Kidney (tissue), 13 donors: ENCODE measurements at regions not wholly inside any gene's neighbourhood (a gene's known extent, or its start where the extent isn't known, plus 50 kb on each side); places are given as distances from the start of the nearest gene placed in this dataset.
A peak's percentile ranks its signal among the peaks of the same experiment; 100 is the strongest.

Experiments used
- DNase-seq, 5 donors: peaks; one replicate each; pipeline ENCODE4 v3.0.0-alpha.2; 2013 to 2020
- FAIRE-seq: peaks from 2 replicates; lab custom pipeline; 2012; peaks lifted over from hg19 to GRCh38; lab: Jason Lieb, UNC
- H3K27ac ChIP-seq, 2 donors: one replicate each; pipeline ENCODE4 v1.7.0; 2013; ENCODE audit warnings: low read depth in 2 of 2, low read length in 2 of 2, inconsistent platforms in 1 of 2
- H3K27me3 ChIP-seq: one replicate; pipeline ENCODE4 v1.7.1; 2013; ENCODE audit warnings: low read length, inconsistent platforms; ENCODE audit not compliant: control insufficient read depth, insufficient read depth
- H3K36me3 ChIP-seq, 3 donors: one replicate each; pipeline versions ENCODE4 v1.7.0 to v1.7.1; 2013; ENCODE audit warnings: low read length in 3 of 3, control low read depth in 1 of 3, inconsistent platforms in 1 of 3; ENCODE audit not compliant: insufficient read depth in 3 of 3, control insufficient read depth in 2 of 3
- H3K4me1 ChIP-seq, 3 donors: one replicate each; pipeline versions ENCODE4 v1.7.0 to v1.7.1; 2013; ENCODE audit warnings: low read length in 3 of 3, inconsistent platforms in 1 of 3, low read depth in 1 of 3; ENCODE audit not compliant: control insufficient read depth in 2 of 3, insufficient read depth in 2 of 3
- H3K4me3 ChIP-seq, 3 donors: one replicate each; pipeline versions ENCODE4 v1.7.0 to v1.8.1; 2013; ENCODE audit warnings: low read length in 3 of 3, control low read depth in 1 of 3, inconsistent platforms in 1 of 3
- H3K9ac ChIP-seq, 3 donors: one replicate each; pipeline versions ENCODE4 v1.7.0 to v1.7.1; 2013; ENCODE audit warnings: low read length in 3 of 3, control low read depth in 1 of 3, inconsistent platforms in 1 of 3
- H3K9me3 ChIP-seq, 3 donors: one replicate each; pipeline versions ENCODE4 v1.7.0 to v1.7.1; 2013; ENCODE audit warnings: low read length in 3 of 3, control low read depth in 1 of 3, inconsistent platforms in 1 of 3; ENCODE audit not compliant: control insufficient read depth in 2 of 3, insufficient read depth in 1 of 3
- CTCF ChIP-seq: IDR thresholded peaks from 3 replicates; pipeline ENCODE4 v1.5.1; 2012; ENCODE audit warnings: mild to moderate bottlenecking, moderate library complexity, borderline replicate concordance; ENCODE audit not compliant: insufficient read depth; ENCODE audit errors: extremely low read depth
- intact Hi-C: fragments of 100-400 bp; cut with DNase I; formaldehyde crosslinking; loops from one replicate; pipeline ENCODE4 v1.11.1; 2022
- donor health status: control.
- donor health status: control.
- donor health status: control.
- donor health status: control.
- donor health status: control.
- donor health status: DM: yes; HTN: yes; CAD: no.
- donor health status: Normal renal cell carcinoma (clear cell type).

DNA sequence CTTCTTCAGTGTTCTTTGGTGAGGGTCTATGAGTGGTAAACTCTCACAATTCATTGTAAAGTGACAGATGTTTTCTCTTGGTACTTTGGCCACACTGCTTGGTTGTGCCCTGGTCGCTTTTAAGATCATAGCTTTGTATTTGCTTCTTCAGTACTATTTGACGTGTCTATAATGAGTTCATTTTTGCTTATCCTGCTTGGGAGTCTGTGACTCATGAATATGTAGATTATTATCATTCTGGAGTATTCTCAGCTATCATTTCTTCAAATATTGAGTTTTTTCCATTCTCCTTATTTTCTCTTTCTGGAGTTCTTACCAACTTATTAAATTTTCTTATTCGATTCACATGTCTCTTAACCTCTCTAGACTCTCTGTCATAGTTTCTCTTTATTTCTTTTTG is 73.0 kb upstream of the HS6ST1 start:
- FAIRE-seq: no peak
- Histone ChIP-seq H3K27ac (no peak overlapping the region), H3K9me3 (no peaks in the 10 kb centered on the region), H3K36me3 (no peaks in the 10 kb centered on the region), H3K4me3 (no peak overlapping the region), H3K27me3 (no peaks in the 10 kb centered on the region), H3K9ac (no peak overlapping the region), H3K4me1 (peaks cover 0 to 12% (median 3%) of the 10 kb centered on the region in 3 donors)
- no peak for TF ChIP-seq CTCF
- intact Hi-C loops: no loop called here
- DNase-seq: no peak

DNA sequence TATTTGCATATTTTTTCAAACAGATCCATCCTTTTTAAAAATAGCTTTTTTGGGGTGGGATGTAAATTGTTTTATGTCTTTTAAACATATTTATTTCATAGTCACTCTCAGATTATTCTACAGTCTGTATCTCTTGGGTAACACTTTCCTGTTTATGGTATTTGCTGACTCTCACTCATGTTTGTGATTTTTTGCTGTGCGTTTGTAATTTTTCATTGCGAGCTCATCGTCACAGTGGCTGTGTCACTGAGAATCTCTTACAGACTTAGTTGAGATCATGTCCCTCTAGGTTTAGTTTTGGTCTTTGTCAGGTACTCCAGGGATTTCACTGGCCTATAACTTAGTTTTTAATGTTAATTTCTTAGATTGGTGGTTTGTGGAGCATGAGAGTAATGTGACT is 73.5 kb upstream of the HS6ST1 start:
- Histone ChIP-seq H3K27ac (no peak overlapping the region), H3K9ac (no peak overlapping the region), H3K4me3 (no peak overlapping the region), H3K27me3 (no peaks in the 10 kb centered on the region), H3K4me1 (peaks cover 0 to 12% (median 4%) of the 10 kb centered on the region in 3 donors), H3K9me3 (no peaks in the 10 kb centered on the region), H3K36me3 (no peaks in the 10 kb centered on the region)
- FAIRE-seq (no peak), DNase-seq (no peak)
- TF ChIP-seq CTCF: no peak
- intact Hi-C loops: no loop called here

DNA sequence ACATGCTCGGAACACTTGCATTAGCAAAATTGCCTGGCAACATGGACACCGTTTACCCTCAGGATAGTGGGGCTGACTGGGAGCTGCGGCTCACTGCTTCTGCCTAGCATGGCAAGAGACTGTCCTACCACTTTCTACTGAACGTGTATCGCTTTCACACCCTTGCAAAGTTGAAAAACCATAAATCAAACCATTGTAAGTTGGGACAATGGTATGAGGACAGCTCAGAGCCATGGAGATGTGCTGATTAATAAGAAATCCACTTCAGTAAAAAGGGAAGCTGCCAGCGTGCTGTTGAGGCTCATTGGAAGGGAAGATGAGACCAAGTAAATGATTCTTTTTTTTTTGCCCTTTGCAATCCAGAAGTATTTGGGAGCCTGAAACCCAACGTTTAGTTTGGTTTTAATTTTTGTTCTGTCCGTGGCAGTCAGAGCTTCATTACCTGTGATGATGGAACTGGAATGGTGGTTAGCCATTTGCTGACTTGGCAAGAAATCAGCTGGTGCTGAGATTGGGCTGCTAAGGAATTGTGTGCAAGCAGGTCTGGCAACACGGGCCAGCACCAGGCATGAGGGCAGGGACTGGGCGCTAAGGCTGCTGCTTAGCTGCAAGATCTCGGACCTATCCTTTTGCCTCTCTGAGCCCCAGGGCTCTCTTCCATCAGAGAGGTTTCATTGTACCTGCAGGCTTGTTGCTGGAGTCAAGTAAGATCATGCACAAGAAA is 75.5 kb upstream of the HS6ST1 start:
- FAIRE-seq: no peak
- TF ChIP-seq CTCF: no peak
- no peaks in the 10 kb centered on the region for H3K9me3 ChIP-seq
- peaks cover 0 to 12% (median 4%) of the 10 kb centered on the region in 3 donors for H3K4me1 ChIP-seq
- DNase-seq: peak in 2 of 5 donors; percentile 35 to 61
- intact Hi-C loops: no loop called here
- no peaks in the 10 kb centered on the region for H3K27me3 ChIP-seq
- H3K36me3 ChIP-seq: no peaks in the 10 kb centered on the region
- H3K27ac ChIP-seq: no peak overlapping the region
- H3K9ac ChIP-seq: no peak overlapping the region
- H3K4me3 ChIP-seq: no peak overlapping the region
